SJSA1 (cell line): ENCODE measurements at regions not wholly inside any gene's neighbourhood (a gene's known extent, or its start where the extent isn't known, plus 50 kb on each side); places are given as distances from the start of the nearest gene placed in this dataset.

Experiments
- DNase-seq, 2 experiments: peaks; one replicate each; pipeline ENCODE4 v3.0.0-alpha.2; 2015 to 2020; ENCODE audit warnings: low spot score in 2 of 2, low read depth in 1 of 2
- H3K27ac ChIP-seq: fragments of 250-450 bp; sonication (Bioruptor Pico); 2 replicates; pipeline ENCODE4 v1.5.1; 2020; ENCODE audit warnings: mild to moderate bottlenecking, moderate library complexity
- H3K27me3 ChIP-seq: fragments of 250-450 bp; sonication (Bioruptor Pico); replicated peaks from 2 replicates; pipeline ENCODE4 v1.5.1; 2020; ENCODE audit warnings: mild to moderate bottlenecking, moderate library complexity
- H3K36me3 ChIP-seq: fragments of 250-450 bp; sonication (Bioruptor Pico); 2 replicates; pipeline ENCODE4 v1.5.1; 2020; ENCODE audit warnings: mild to moderate bottlenecking
- H3K4me1 ChIP-seq: fragments of 250-450 bp; sonication (Bioruptor Pico); replicated peaks from 2 replicates; pipeline ENCODE4 v1.6.1; 2021; ENCODE audit warnings: mild to moderate bottlenecking
- H3K4me3 ChIP-seq: fragments of 250-450 bp; sonication (Bioruptor Pico); 2 replicates; pipeline ENCODE4 v1.5.1; 2020; ENCODE audit warnings: mild to moderate bottlenecking
- H3K9me3 ChIP-seq: fragments of 250-450 bp; sonication (Bioruptor Pico); replicated peaks from 2 replicates; pipeline ENCODE4 v1.5.1; 2020; ENCODE audit warnings: mild to moderate bottlenecking

- H3K4me3 ChIP-seq: no peak overlapping the region
- H3K27ac ChIP-seq: no peak overlapping the region
- H3K9me3 ChIP-seq: no peaks in the 10 kb centered on the region
- no peaks in the 10 kb centered on the region for H3K4me1 ChIP-seq
- no peak for DNase-seq
- H3K27me3 ChIP-seq: no peaks in the 10 kb centered on the region
- no peaks in the 10 kb centered on the region for H3K36me3 ChIP-seq
These were observed 109.1 kb upstream of the BCAT1 start for GRCh38 chr12:25058012-25058411.

GRCh38 chr12:25056486-25057130, 107.7 kb upstream of the BCAT1 start:
- Histone ChIP-seq H3K27me3 (no peaks in the 10 kb centered on the region), H3K27ac (no peak overlapping the region), H3K4me1 (no peaks in the 10 kb centered on the region), H3K9me3 (no peaks in the 10 kb centered on the region), H3K36me3 (no peaks in the 10 kb centered on the region), H3K4me3 (no peak overlapping the region)
- no peak for DNase-seq

GRCh38 chr12:25056011-25056410, 107.1 kb upstream of the BCAT1 start:
- Histone ChIP-seq H3K4me3 (no peak overlapping the region), H3K9me3 (no peaks in the 10 kb centered on the region), H3K4me1 (no peaks in the 10 kb centered on the region), H3K36me3 (no peaks in the 10 kb centered on the region), H3K27ac (no peak overlapping the region), H3K27me3 (no peaks in the 10 kb centered on the region)
- no peak for DNase-seq

- no peaks in the 10 kb centered on the region for H3K4me1 ChIP-seq
- H3K4me3 ChIP-seq: no peak overlapping the region
- H3K9me3 ChIP-seq: no peaks in the 10 kb centered on the region
- H3K36me3 ChIP-seq: no peaks in the 10 kb centered on the region
- DNase-seq: no peak
- H3K27me3 ChIP-seq: no peaks in the 10 kb centered on the region
- no peak overlapping the region for H3K27ac ChIP-seq
These were observed 105.9 kb upstream of the BCAT1 start for GRCh38 chr12:25054783-25055144.

GRCh38 chr12:25054076-25054782, 105.3 kb upstream of the BCAT1 start:
- no peak for DNase-seq
- H3K27ac ChIP-seq: no peak overlapping the region
- H3K36me3 ChIP-seq: no peaks in the 10 kb centered on the region
- no peaks in the 10 kb centered on the region for H3K4me1 ChIP-seq
- no peaks in the 10 kb centered on the region for H3K27me3 ChIP-seq
- no peaks in the 10 kb centered on the region for H3K9me3 ChIP-seq
- H3K4me3 ChIP-seq: no peak overlapping the region

- H3K4me1 ChIP-seq: no peaks in the 10 kb centered on the region
- no peaks in the 10 kb centered on the region for H3K9me3 ChIP-seq
- no peaks in the 10 kb centered on the region for H3K36me3 ChIP-seq
- no peaks in the 10 kb centered on the region for H3K27me3 ChIP-seq
- no peak overlapping the region for H3K4me3 ChIP-seq
- H3K27ac ChIP-seq: no peak overlapping the region
- DNase-seq: no peak
These were observed 104.0 kb upstream of the BCAT1 start for GRCh38 chr12:25052914-25053211.

- Histone ChIP-seq H3K36me3 (no peaks in the 10 kb centered on the region), H3K27me3 (no peaks in the 10 kb centered on the region), H3K4me1 (no peaks in the 10 kb centered on the region), H3K9me3 (no peaks in the 10 kb centered on the region), H3K4me3 (no peak overlapping the region), H3K27ac (no peak overlapping the region)
- DNase-seq: no peak
These were observed 103.5 kb upstream of the BCAT1 start for GRCh38 chr12:25052196-25052913.

- no peaks in the 10 kb centered on the region for H3K36me3 ChIP-seq
- no peak overlapping the region for H3K4me3 ChIP-seq
- H3K27ac ChIP-seq: no peak overlapping the region
- DNase-seq: no peak
- H3K27me3 ChIP-seq: no peaks in the 10 kb centered on the region
- H3K9me3 ChIP-seq: no peaks in the 10 kb centered on the region
- H3K4me1 ChIP-seq: no peaks in the 10 kb centered on the region
These were observed 102.8 kb upstream of the BCAT1 start for GRCh38 chr12:25051656-25052195.

GRCh38 chr12:25051171-25051570, 102.3 kb upstream of the BCAT1 start:
- DNase-seq: no peak
- H3K4me1 ChIP-seq: no peaks in the 10 kb centered on the region
- no peak overlapping the region for H3K4me3 ChIP-seq
- H3K36me3 ChIP-seq: no peaks in the 10 kb centered on the region
- H3K9me3 ChIP-seq: no peaks in the 10 kb centered on the region
- H3K27ac ChIP-seq: no peak overlapping the region
- no peaks in the 10 kb centered on the region for H3K27me3 ChIP-seq

- DNase-seq: no peak
- H3K36me3 ChIP-seq: no peaks in the 10 kb centered on the region
- H3K9me3 ChIP-seq: no peaks in the 10 kb centered on the region
- H3K4me1 ChIP-seq: peaks cover 8% of the 10 kb centered on the region
- H3K27me3 ChIP-seq: no peaks in the 10 kb centered on the region
- no peak overlapping the region for H3K4me3 ChIP-seq
- no peak overlapping the region for H3K27ac ChIP-seq
These were observed 97.0 kb upstream of the BCAT1 start for GRCh38 chr12:25045869-25046268.

GRCh38 chr12:25041006-25041741, 92.3 kb upstream of the BCAT1 start:
- Histone ChIP-seq H3K4me3 (no peak overlapping the region), H3K9me3 (no peaks in the 10 kb centered on the region), H3K27me3 (0 out of 2 replicates have a peak, but pooled peaks cover 2% of the 10 kb centered on the region), H3K36me3 (no peaks in the 10 kb centered on the region), H3K4me1 (peaks cover 12% of the 10 kb centered on the region), H3K27ac (peak overlapping the region; percentile 59)
- DNase-seq: peak; percentile 61 to 65

GRCh38 chr12:25040593-25040992, 91.7 kb upstream of the BCAT1 start:
- peak overlapping the region; percentile 59 for H3K27ac ChIP-seq
- 0 out of 2 replicates have a peak, but pooled peaks cover 2% of the 10 kb centered on the region for H3K27me3 ChIP-seq
- H3K4me1 ChIP-seq: peaks cover 12% of the 10 kb centered on the region
- DNase-seq: no peak
- H3K4me3 ChIP-seq: no peak overlapping the region
- H3K9me3 ChIP-seq: no peaks in the 10 kb centered on the region
- no peaks in the 10 kb centered on the region for H3K36me3 ChIP-seq

GRCh38 chr12:25034676-25035075, 85.8 kb upstream of the BCAT1 start:
- Histone ChIP-seq H3K27ac (no peak overlapping the region), H3K27me3 (0 out of 2 replicates have a peak, but pooled peaks cover 2% of the 10 kb centered on the region), H3K36me3 (no peaks in the 10 kb centered on the region), H3K4me1 (no peaks in the 10 kb centered on the region), H3K9me3 (no peaks in the 10 kb centered on the region), H3K4me3 (no peak overlapping the region)
- DNase-seq: no peak
